Type B pancreatic cell (in vitro differentiated cells): ENCODE measurements at regions not wholly inside any gene's neighbourhood (a gene's known extent, or its start where the extent isn't known, plus 50 kb on each side); places are given as distances from the start of the nearest gene placed in this dataset.
"Not testable (repeated sequence)": the region's sequence is repeated elsewhere in the genome, so short reads cannot be mapped to it uniquely, and the experiment has no call there.

Experiments
- DNase-seq: peaks from one replicate; pipeline ENCODE4 v3.0.0; 2021; ENCODE audit warnings: mixed read lengths; ENCODE audit not compliant: unreplicated experiment; ENCODE audit errors: extremely low spot score
- H3K27ac Mint-ChIP-seq: 2 replicates; pipeline ENCODE4 v1.8.0; 2021; ENCODE audit warnings: mild to moderate bottlenecking, mixed read lengths
- H3K27me3 Mint-ChIP-seq: 2 replicates; pipeline ENCODE4 v1.8.0; 2021; ENCODE audit warnings: mixed read lengths
- H3K36me3 Mint-ChIP-seq: 2 replicates; pipeline ENCODE4 v1.8.0; 2021; ENCODE audit warnings: mixed read lengths
- H3K4me1 Mint-ChIP-seq: one replicate; pipeline ENCODE4 v1.8.0; 2021; ENCODE audit warnings: mixed read lengths; ENCODE audit not compliant: unreplicated experiment
- H3K4me3 Mint-ChIP-seq: 2 replicates; pipeline ENCODE4 v1.8.0; 2021; ENCODE audit warnings: mild to moderate bottlenecking, mixed read lengths
- H3K9me3 Mint-ChIP-seq: 2 replicates; pipeline ENCODE4 v1.8.0; 2021; ENCODE audit warnings: mixed read lengths
- CTCF ChIP-seq: fragments of 200-600 bp; sonication (generic); conservative IDR thresholded peaks from 2 replicates; pipeline ENCODE4 v1.5.0; 2021; ENCODE audit warnings: antibody characterized with exemption, mild to moderate bottlenecking

GRCh38 chr4:188346171-188346809 is 207.0 kb downstream of the TRIML1 start:
- Mint-ChIP-seq H3K4me1 (no peaks in the 10 kb centered on the region), H3K36me3 (no peaks in the 10 kb centered on the region), H3K4me3 (no peak overlapping the region), H3K27me3 (no peaks in the 10 kb centered on the region), H3K27ac (no peak overlapping the region), H3K9me3 (no peaks in the 10 kb centered on the region)
- no peak for TF ChIP-seq CTCF
- DNase-seq = no peak

GRCh38 chr4:188347339-188347738 is 208.1 kb downstream of the TRIML1 start:
- Mint-ChIP-seq H3K27ac (no peak overlapping the region), H3K36me3 (no peaks in the 10 kb centered on the region), H3K27me3 (no peaks in the 10 kb centered on the region), H3K4me1 (no peaks in the 10 kb centered on the region), H3K9me3 (no peaks in the 10 kb centered on the region), H3K4me3 (no peak overlapping the region)
- no peak for DNase-seq
- no peak for TF ChIP-seq CTCF

- H3K9me3 Mint-ChIP-seq, H3K27me3 Mint-ChIP-seq, H3K27ac Mint-ChIP-seq, H3K4me1 Mint-ChIP-seq, H3K4me3 Mint-ChIP-seq, H3K36me3 Mint-ChIP-seq, DNase-seq: not testable (repeated sequence)
These were observed 210.3 kb downstream of the TRIML1 start for GRCh38 chr4:188349569-188349968.

GRCh38 chr4:188363196-188363595 is 224.0 kb downstream of the TRIML1 start:
- no peak overlapping the region for H3K4me3 Mint-ChIP-seq
- TF ChIP-seq CTCF = no peak
- H3K4me1 Mint-ChIP-seq = no peaks in the 10 kb centered on the region
- H3K27me3 Mint-ChIP-seq = peaks cover 11% of the 10 kb centered on the region
- no peaks in the 10 kb centered on the region for H3K36me3 Mint-ChIP-seq
- no peak overlapping the region for H3K27ac Mint-ChIP-seq
- no peak for DNase-seq
- peaks cover 6% of the 10 kb centered on the region for H3K9me3 Mint-ChIP-seq

DNA sequence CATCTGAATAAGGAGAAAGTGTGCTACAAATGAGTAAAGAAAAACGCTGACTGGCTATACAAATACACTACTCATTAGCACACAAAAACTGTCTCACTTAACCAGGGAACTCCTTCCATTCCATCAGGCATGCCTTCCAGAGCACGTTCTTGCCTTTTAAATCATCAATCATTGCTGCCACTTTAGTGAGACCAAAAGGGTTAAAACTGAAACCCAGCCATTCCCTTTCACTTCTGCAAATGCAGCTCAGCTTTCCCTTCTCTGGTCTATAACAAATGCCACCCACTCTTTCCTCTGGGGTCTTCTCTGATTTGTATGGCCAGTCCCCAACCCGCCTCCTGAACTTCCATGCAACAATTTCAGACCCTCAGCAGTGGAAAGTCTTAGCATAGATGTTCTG is 231.5 kb downstream of the TRIML1 start:
- no peak for TF ChIP-seq CTCF
- H3K27me3 Mint-ChIP-seq = peaks cover 8% of the 10 kb centered on the region
- no peaks in the 10 kb centered on the region for H3K4me1 Mint-ChIP-seq
- H3K4me3 Mint-ChIP-seq = no peak overlapping the region
- peaks cover 4% of the 10 kb centered on the region for H3K36me3 Mint-ChIP-seq
- no peak overlapping the region for H3K27ac Mint-ChIP-seq
- peaks cover 6% of the 10 kb centered on the region for H3K9me3 Mint-ChIP-seq
- no peak for DNase-seq

DNA sequence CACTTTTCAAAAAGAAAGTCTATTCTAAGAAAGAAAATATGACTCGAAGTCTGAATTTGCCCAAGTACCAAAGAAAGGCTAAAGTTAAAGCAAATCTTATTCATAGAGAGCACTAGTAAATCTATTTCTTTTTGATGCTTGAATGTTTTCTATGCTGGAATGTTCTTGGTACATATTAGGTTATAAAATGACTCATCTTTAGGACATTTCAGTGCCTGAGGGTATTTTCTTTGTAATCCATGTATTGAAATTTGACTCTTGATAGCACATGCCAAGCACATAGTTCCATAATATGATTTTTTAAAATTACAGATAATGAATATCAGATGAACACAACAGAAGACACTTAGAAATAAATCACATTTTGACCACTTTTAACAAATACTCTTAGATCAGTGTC is 232.8 kb downstream of the TRIML1 start:
- no peaks in the 10 kb centered on the region for H3K4me1 Mint-ChIP-seq
- peaks cover 8% of the 10 kb centered on the region for H3K27me3 Mint-ChIP-seq
- no peak overlapping the region for H3K27ac Mint-ChIP-seq
- peaks cover 11% of the 10 kb centered on the region for H3K9me3 Mint-ChIP-seq
- peaks cover 4% of the 10 kb centered on the region for H3K36me3 Mint-ChIP-seq
- no peak for TF ChIP-seq CTCF
- no peak for DNase-seq
- no peak overlapping the region for H3K4me3 Mint-ChIP-seq
